Subcutaneous abdominal adipose tissue (tissue), 5 donors: ENCODE measurements at regions not wholly inside any gene's neighbourhood (a gene's known extent, or its start where the extent isn't known, plus 50 kb on each side); places are given as distances from the start of the nearest gene placed in this dataset.

ENCODE experiments used
- H3K27ac ChIP-seq: one replicate; pipeline ENCODE4 v1.7.0; 2013; ENCODE audit warnings: low read depth, mild to moderate bottlenecking, inconsistent platforms, low read length, moderate library complexity
- H3K27me3 ChIP-seq, 5 donors: one replicate each; pipeline ENCODE4 v1.7.0; 2013; ENCODE audit warnings: low read length in 5 of 5, inconsistent platforms in 1 of 5; ENCODE audit not compliant: control insufficient read depth in 5 of 5, insufficient read depth in 4 of 5
- H3K36me3 ChIP-seq, 5 donors: one replicate each; pipeline ENCODE4 v1.7.0; 2013; ENCODE audit warnings: low read length in 5 of 5; ENCODE audit not compliant: control insufficient read depth in 5 of 5, insufficient read depth in 5 of 5
- H3K4me1 ChIP-seq, 5 donors: one replicate each; pipeline ENCODE4 v1.7.0; 2013; ENCODE audit warnings: low read length in 5 of 5, mild to moderate bottlenecking in 3 of 5, moderate library complexity in 1 of 5; ENCODE audit not compliant: control insufficient read depth in 5 of 5, insufficient read depth in 5 of 5
- H3K4me3 ChIP-seq, 5 donors: one replicate each; pipeline ENCODE4 v1.7.0; 2013; ENCODE audit warnings: low read length in 5 of 5, low read depth in 1 of 5
- H3K9ac ChIP-seq, 5 donors: one replicate each; pipeline ENCODE4 v1.7.0; 2013; ENCODE audit warnings: low read length in 5 of 5, mild to moderate bottlenecking in 4 of 5, moderate library complexity in 3 of 5
- H3K9me3 ChIP-seq, 5 donors: one replicate each; pipeline ENCODE4 v1.7.0; 2013; ENCODE audit warnings: low read length in 5 of 5; ENCODE audit not compliant: control insufficient read depth in 5 of 5
- donor health status: healthy.
- donor health status: healthy.
- donor health status: healthy.
- donor health status: healthy.
- donor health status: healthy.

- H3K27ac ChIP-seq, result no peak overlapping the region
- no peak overlapping the region for H3K4me3 ChIP-seq
- H3K4me1 ChIP-seq, result peaks cover 0 to under 1% (median 0%) of the 10 kb centered on the region in 5 donors
- H3K27me3 ChIP-seq, result no peaks in the 10 kb centered on the region
- no peaks in the 10 kb centered on the region for H3K36me3 ChIP-seq
- H3K9me3 ChIP-seq, result peaks cover 0 to 3% (median 0%) of the 10 kb centered on the region in 5 donors
- H3K9ac ChIP-seq, result no peak overlapping the region
Measured at GRCh38 chr1:56175211-56175610, 404.2 kb downstream of the PLPP3 start.

- Histone ChIP-seq H3K36me3 (no peaks in the 10 kb centered on the region), H3K9ac (no peak overlapping the region), H3K27me3 (no peaks in the 10 kb centered on the region), H3K9me3 (peaks cover 0 to 3% (median 0%) of the 10 kb centered on the region in 5 donors), H3K4me3 (no peak overlapping the region), H3K27ac (no peak overlapping the region), H3K4me1 (no peaks in the 10 kb centered on the region)
Measured at GRCh38 chr1:56174176-56174885, 405.0 kb downstream of the PLPP3 start.

GRCh38 chr1:56173736-56174135 lies 405.6 kb downstream of the PLPP3 start:
- no peaks in the 10 kb centered on the region for H3K4me1 ChIP-seq
- no peak overlapping the region for H3K9ac ChIP-seq
- no peaks in the 10 kb centered on the region for H3K27me3 ChIP-seq

GRCh38 chr1:56171670-56172069 lies 407.7 kb downstream of the PLPP3 start:
- Histone ChIP-seq H3K27ac (no peak overlapping the region), H3K4me1 (no peaks in the 10 kb centered on the region), H3K36me3 (no peaks in the 10 kb centered on the region), H3K9ac (no peak overlapping the region), H3K4me3 (no peak overlapping the region), H3K27me3 (no peaks in the 10 kb centered on the region), H3K9me3 (peaks cover 0 to 3% (median 0%) of the 10 kb centered on the region in 5 donors)

More at GRCh38 chr1:56173736-56174135, 405.6 kb downstream of the PLPP3 start:
- Histone ChIP-seq H3K27ac (no peak overlapping the region), H3K4me3 (no peak overlapping the region), H3K9me3 (peaks cover 0 to 3% (median 0%) of the 10 kb centered on the region in 5 donors), H3K36me3 (no peaks in the 10 kb centered on the region)

- Histone ChIP-seq H3K4me1 (no peaks in the 10 kb centered on the region), H3K36me3 (no peaks in the 10 kb centered on the region), H3K4me3 (no peak overlapping the region), H3K27ac (no peak overlapping the region), H3K27me3 (no peaks in the 10 kb centered on the region), H3K9ac (no peak overlapping the region), H3K9me3 (peaks cover 0 to 3% (median 0%) of the 10 kb centered on the region in 5 donors)
Measured at GRCh38 chr1:56170784-56171320, 408.5 kb downstream of the PLPP3 start.

GRCh38 chr1:56169856-56170255 lies 409.5 kb downstream of the PLPP3 start:
- Histone ChIP-seq H3K4me1 (no peaks in the 10 kb centered on the region), H3K9ac (no peak overlapping the region), H3K36me3 (no peaks in the 10 kb centered on the region), H3K4me3 (no peak overlapping the region), H3K27me3 (no peaks in the 10 kb centered on the region), H3K9me3 (peaks cover 0 to 3% (median 0%) of the 10 kb centered on the region in 5 donors), H3K27ac (no peak overlapping the region)

GRCh38 chr1:56168176-56168575 lies 411.2 kb downstream of the PLPP3 start:
- H3K27ac ChIP-seq, result no peak overlapping the region
- no peaks in the 10 kb centered on the region for H3K4me1 ChIP-seq
- H3K9ac ChIP-seq, result no peak overlapping the region
- no peaks in the 10 kb centered on the region for H3K36me3 ChIP-seq
- no peak overlapping the region for H3K4me3 ChIP-seq
- H3K9me3 ChIP-seq, result peaks cover 0 to 3% (median 0%) of the 10 kb centered on the region in 5 donors
- no peaks in the 10 kb centered on the region for H3K27me3 ChIP-seq

- H3K9me3 ChIP-seq, result no peaks in the 10 kb centered on the region
- H3K36me3 ChIP-seq, result no peaks in the 10 kb centered on the region
- H3K9ac ChIP-seq, result no peak overlapping the region
- no peak overlapping the region for H3K27ac ChIP-seq
- no peak overlapping the region for H3K4me3 ChIP-seq
- H3K4me1 ChIP-seq, result no peaks in the 10 kb centered on the region
- no peaks in the 10 kb centered on the region for H3K27me3 ChIP-seq
Measured at GRCh38 chr1:56167596-56167995, 411.8 kb downstream of the PLPP3 start.

- H3K4me3 ChIP-seq, result no peak overlapping the region
- no peaks in the 10 kb centered on the region for H3K36me3 ChIP-seq
- no peak overlapping the region for H3K27ac ChIP-seq
- H3K9ac ChIP-seq, result no peak overlapping the region
- H3K4me1 ChIP-seq, result no peaks in the 10 kb centered on the region
- H3K9me3 ChIP-seq, result no peaks in the 10 kb centered on the region
- H3K27me3 ChIP-seq, result no peaks in the 10 kb centered on the region
Measured at GRCh38 chr1:56160773-56161315, 418.5 kb downstream of the PLPP3 start.
